GM18511 (cell line): ENCODE measurements at regions not wholly inside any gene's neighbourhood (a gene's known extent, or its start where the extent isn't known, plus 50 kb on each side); places are given as distances from the start of the nearest gene placed in this dataset.
"Not testable (repeated sequence)": the region's sequence is repeated elsewhere in the genome, so short reads cannot be mapped to it uniquely, and the experiment has no call there.

Experiments
- ATAC-seq: cut with Tn5 transposase; IDR thresholded peaks from one replicate; pipeline ENCODE4 v1.9.1; 2021; ENCODE audit warnings: mild to moderate bottlenecking, moderate library complexity; ENCODE audit not compliant: unreplicated experiment

DNA sequence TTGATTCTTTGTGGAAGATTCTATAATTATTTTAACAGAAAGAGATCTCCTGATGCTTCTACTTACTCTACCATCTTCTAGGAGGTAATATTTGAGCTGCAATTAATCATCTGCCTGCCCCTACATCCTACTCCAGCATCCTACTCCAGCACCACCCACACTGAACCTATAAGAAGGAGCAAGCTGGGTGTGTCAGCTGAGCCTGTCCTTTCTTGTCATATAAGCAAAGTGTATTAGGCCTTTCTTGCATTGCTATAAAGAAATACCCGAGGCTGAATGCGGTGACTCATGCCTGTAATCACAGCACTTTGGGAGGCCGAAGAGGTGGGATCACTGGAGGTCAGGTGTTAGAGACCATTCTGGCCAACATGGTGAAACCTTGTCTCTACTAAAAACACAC lies 84.2 kb upstream of the ARG1 start:
- no peak for ATAC-seq

GRCh38 chr6:131490441-131490840 lies 82.6 kb upstream of the ARG1 start:
- ATAC-seq = no peak

- no peak for ATAC-seq
Observed at GRCh38 chr6:131492932-131493573, 80.0 kb upstream of the ARG1 start.

GRCh38 chr6:131504387-131504786 lies 68.6 kb upstream of the ARG1 start:
- ATAC-seq = not testable (repeated sequence)

GRCh38 chr6:131510094-131510493 lies 62.9 kb upstream of the ARG1 start:
- no peak for ATAC-seq

DNA sequence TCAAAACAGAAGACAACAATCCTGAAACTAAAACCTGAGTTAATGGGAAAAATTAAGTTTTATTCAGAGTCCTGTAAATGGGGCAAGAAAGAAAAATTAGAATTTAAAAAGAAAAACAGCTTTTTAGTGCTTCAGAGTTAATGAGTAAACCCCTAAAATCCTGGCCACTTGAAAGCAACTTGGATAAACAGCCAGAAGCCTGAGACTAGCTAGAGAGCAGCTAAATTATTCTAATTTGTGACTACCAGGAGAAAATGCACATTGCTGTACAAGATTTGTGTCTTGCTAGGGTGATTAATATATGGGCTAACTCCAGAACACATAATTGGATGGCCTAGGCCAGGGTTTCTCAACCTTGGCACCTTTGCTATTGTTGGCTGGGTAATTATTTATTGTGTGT lies 62.4 kb upstream of the ARG1 start:
- ATAC-seq = no peak

DNA sequence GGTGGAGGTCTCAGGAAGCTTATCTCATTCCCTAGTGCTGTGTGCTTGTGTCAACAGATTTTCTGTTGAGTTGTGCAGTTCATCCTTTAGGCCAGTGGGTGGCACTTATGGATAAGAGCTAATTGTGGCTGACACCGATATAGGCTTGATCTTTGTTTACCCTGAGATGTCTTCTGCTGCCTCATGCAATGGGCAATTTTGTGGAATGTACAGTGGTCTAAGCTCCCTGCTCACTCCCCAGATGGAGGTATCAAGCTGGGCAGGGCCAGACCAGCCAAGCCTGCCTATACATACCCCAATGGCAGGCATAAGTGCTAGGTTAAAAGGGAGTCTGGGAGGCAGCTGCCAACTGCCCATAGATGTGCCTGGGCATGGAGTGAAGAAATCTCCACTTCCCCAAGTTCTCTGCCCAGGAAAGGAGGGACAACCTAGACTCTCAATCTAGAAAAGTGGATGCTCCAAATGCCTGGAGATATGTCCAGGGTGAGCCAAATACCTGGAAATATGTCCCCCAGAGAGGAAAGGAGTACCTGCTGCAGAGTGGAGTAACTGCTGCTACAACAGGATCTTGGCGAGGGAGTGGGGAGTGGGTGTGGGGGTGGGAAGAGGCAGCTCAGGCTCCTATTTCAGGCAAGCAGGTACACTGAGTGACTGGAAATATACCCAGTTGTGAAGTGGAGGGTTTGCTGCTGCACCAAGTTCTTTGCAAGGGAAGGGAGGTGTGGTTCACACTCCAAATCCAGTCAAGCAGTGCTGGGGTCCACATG lies 53.2 kb upstream of the ARG1 start:
- ATAC-seq = peak; percentile 100
